H4 (cell line): ENCODE measurements at regions not wholly inside any gene's neighbourhood (a gene's known extent, or its start where the extent isn't known, plus 50 kb on each side); places are given as distances from the start of the nearest gene placed in this dataset.

ENCODE experiments used
- DNase-seq: peaks from one replicate; pipeline ENCODE4 v3.0.0-alpha.2; 2015; ENCODE audit warnings: low spot score

- no peak for DNase-seq
Measured at GRCh38 chr12:124396544-124397398, 101.9 kb downstream of the RFLNA start.

DNA sequence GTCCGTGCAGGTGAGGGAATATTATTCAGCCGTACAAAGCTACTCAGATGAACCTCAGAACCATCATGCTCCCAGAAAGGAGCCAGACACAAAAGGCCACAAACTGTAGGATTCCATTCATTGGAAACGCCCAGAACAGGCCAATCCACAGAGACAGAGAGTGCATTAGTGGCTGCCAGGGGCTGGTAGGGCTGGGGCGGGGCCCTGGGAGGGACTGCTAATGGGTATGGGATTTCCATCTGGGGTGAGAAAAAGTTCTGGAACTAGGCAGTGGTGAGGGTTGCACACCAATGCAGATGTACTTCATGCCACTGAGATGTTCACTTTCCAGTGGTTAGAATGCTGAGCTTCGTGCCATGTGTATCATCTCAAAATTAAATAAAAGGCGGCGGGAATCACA lies 101.1 kb downstream of the RFLNA start:
- DNase-seq: no peak

GRCh38 chr12:124395284-124395752 lies 100.4 kb downstream of the RFLNA start:
- no peak for DNase-seq

DNA sequence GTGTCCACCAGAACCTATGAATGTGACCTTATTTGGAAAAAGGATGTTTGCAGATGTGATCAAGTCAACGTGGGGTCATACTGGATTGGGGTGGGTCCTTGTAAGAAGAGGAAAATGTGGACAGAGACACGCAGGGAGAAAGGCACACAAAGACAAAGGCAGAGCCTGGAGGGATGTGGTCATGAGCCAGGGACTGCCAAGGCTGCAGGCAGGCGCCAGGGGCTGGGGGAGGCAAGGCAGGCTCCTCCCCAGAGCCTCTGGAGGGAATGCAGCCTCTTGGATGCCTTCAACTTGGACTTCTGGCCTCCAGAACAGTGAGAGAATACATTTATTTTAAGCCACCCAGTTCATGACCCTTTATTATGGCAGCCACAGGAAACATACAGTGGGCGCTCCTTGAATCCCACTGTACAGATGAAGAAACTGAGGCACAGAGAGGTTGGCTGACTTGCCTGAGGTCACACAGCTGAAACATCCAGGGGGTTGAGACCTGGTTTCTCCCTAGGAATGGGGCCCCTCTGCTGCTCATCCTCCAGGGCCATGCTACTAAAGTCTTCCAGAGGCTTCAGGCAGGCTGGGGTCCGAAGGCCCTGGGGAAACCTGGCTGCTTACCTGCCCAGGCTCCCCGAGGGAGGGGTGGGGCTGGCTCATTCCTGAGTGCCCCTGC lies 99.7 kb downstream of the RFLNA start:
- no peak for DNase-seq

DNA sequence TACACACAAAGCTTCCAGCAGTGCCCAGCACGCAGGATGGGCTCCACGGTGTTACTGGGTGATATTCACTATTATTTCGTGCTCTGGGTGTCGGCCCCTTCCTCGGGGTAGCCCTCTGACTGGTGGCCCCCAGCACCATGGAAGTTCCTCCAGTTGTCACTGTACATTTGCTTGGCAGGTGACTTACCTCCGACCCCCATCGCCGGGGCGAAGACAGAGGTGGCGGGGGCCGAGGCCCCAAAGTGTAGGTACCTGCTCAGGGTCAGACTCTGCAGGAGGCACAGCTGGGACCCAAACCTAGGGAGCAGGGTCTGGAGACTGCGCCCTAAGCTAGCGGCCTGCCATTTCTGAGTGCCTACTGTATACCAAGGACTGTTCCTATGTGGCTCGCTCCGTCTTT lies 98.9 kb downstream of the RFLNA start:
- DNase-seq: no peak

GRCh38 chr12:124393414-124393790 lies 98.5 kb downstream of the RFLNA start:
- DNase-seq: no peak

GRCh38 chr12:124392667-124393413 lies 97.9 kb downstream of the RFLNA start:
- peak; percentile 74 for DNase-seq

GRCh38 chr12:124392271-124392666 lies 97.4 kb downstream of the RFLNA start:
- DNase-seq: peak; percentile 95

- DNase-seq: peak; percentile 51
Measured at GRCh38 chr12:124391340-124392261, 96.7 kb downstream of the RFLNA start.

GRCh38 chr12:124390442-124391097 lies 95.7 kb downstream of the RFLNA start:
- peak; percentile 68 for DNase-seq

GRCh38 chr12:124389725-124390441 lies 95.0 kb downstream of the RFLNA start:
- DNase-seq: no peak

GRCh38 chr12:124389138-124389724 lies 94.3 kb downstream of the RFLNA start:
- DNase-seq: peak; percentile 84

DNA sequence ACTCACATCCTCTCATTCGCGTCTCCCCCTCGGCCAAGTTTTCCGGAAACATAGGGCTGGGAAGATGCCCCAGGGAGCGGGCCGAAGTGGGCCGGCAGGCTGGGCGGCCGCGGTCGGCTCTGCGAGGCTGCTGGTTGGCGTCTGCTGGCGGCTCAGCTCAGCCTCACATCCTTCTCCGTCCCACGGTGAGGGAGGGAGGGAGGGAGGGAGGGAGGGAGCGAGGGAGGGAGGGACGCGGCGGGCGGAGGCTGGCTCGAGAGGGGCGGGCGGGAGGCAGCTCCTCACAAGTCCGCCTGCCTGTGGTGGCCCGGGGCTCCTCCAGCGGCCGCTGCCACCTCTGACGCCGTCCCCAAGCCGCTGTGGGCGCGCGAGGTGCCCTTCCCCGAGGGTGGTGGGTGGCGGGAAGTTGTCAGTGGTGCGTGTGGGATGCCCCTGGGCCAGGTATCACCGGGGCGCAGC lies 93.8 kb downstream of the RFLNA start:
- peak; percentile 77 for DNase-seq

DNA sequence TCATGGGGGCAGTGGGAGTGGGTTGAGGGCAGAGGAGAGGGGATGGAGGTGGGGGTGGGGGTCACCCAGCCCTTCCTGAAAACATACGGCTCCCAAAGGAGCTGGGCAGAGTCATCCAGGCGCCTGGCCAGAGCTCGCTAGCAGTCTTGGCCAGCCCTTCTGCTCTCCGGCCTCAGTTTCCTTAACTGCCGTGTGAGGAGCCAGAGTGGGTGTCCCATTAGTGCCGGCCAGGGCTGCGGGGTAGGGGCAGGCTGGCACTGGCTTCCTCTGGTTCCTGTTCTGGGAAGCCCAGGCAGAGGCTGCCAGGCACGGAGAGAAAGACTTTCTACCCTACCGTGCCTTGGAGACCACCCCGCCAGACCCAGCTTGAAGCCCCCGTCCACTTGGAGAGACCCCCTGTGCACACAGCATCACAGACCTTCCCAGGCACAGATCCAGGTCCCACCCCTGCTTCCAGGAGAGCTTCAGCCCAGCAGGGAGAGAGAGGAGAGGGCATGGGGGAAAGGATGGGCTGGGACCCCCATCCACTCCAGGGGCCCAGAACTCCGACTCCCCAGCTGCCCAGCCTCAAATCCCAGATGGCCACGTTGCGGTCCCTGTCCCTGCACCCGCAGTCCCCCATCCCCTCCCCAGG lies 93.3 kb downstream of the RFLNA start:
- no peak for DNase-seq

DNA sequence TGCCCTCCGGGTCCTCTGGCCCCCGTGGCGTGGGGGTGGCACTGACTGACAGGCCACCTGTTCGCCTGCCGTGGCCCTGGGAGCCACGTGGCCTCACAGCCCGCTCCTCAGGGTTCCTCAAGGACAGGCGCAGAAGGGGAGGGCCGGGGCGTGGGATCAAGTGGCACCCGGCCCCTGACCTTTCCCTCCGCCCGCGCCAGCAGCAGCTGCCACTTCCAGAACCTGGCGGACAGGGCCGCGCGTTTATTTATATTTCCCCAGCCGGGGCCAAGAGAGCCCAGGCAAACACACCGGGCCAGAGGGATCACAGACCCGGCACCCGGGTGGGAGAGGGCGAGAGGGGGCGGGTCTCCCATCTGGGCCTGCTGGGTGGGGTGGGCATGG lies 92.6 kb downstream of the RFLNA start:
- no peak for DNase-seq

DNA sequence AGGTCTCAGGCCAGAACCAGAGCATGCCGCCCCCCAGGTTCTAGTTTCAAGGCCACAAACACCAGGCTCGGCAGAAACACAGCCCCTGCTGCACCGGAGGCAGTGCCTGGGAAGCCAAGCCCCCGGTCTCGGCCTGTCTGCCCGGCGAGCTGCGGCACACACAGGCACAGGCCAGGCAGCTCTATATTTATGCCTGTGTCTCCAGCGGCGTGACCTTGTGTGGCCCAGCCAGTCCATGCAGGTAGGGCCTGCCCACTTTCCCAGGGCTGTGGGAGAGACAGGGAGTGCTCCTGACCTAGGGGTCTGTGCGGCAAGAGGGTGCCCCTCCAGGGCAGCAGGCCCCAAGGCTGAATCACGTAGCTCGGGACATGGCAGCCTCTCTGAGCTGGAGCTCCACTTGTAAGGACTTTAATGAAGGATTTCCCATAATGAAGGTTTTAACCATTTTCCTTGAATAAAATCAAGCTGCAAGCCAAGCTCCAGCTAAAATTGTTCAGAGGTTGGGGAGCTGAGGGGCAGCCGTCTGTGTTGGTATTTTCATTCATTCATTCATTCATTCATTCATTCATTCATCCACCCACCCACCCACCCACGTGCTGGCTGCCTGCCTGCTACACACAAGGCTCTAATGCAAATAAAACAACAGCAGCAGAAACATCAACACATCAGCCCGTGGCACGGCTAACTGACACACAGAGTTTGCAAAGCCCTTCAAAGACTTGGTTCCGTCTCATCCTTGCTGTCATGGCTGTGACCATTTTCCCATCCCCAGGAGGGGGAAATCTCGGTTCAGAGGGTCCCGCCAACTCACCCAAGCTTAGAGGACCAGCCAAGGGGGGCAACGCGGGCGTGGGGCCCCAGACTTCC lies 92.0 kb downstream of the RFLNA start:
- DNase-seq: no peak

- no peak for DNase-seq
Measured at GRCh38 chr12:124386059-124386458, 91.2 kb downstream of the RFLNA start.
